AG09309 (cell line): ENCODE measurements at regions not wholly inside any gene's neighbourhood (a gene's known extent, or its start where the extent isn't known, plus 50 kb on each side); places are given as distances from the start of the nearest gene placed in this dataset.

Experiments used
- DNase-seq: peaks from one replicate; pipeline ENCODE4 v3.0.0-alpha.2; 2010; ENCODE audit warnings: low read depth
- H3K4me3 ChIP-seq: 2 replicates; pipeline ENCODE4 v1.5.1; 2011; ENCODE audit warnings: mild to moderate bottlenecking, low read depth, low read length, moderate library complexity; ENCODE audit not compliant: control insufficient read depth
- TF ChIP-seq, protein P1 (sequence below): IDR thresholded peaks from 2 replicates; pipeline ENCODE4 v1.5.1; 2011; ENCODE audit warnings: mild to moderate bottlenecking, low read depth, low read length, inconsistent platforms; ENCODE audit not compliant: insufficient read depth, control insufficient read depth; ENCODE audit errors: missing control alignments

DNA sequence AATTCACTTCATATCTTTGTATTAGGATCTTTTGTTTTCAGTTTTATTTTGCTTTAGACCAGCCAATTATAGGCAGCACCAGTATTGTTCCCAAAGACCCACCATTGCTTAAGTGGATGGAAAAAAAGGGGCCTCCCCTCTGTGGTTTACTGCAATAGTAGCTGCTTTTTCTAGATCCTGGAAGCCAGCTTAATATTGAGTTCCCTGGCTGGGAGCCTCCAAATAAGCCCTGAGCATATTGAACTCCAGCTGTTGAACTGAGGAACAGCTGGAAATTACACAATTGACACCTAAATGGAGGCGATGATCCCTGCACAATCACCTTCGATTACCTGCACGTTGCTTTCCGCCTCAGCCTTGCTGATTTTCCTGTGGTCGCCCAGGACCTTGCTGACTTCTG is 576.0 kb downstream of the SOX6 start:
- no peak overlapping the region for H3K4me3 ChIP-seq
- DNase-seq = no peak
- TF ChIP-seq, protein P1, sequence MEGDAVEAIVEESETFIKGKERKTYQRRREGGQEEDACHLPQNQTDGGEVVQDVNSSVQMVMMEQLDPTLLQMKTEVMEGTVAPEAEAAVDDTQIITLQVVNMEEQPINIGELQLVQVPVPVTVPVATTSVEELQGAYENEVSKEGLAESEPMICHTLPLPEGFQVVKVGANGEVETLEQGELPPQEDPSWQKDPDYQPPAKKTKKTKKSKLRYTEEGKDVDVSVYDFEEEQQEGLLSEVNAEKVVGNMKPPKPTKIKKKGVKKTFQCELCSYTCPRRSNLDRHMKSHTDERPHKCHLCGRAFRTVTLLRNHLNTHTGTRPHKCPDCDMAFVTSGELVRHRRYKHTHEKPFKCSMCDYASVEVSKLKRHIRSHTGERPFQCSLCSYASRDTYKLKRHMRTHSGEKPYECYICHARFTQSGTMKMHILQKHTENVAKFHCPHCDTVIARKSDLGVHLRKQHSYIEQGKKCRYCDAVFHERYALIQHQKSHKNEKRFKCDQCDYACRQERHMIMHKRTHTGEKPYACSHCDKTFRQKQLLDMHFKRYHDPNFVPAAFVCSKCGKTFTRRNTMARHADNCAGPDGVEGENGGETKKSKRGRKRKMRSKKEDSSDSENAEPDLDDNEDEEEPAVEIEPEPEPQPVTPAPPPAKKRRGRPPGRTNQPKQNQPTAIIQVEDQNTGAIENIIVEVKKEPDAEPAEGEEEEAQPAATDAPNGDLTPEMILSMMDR = no peak

DNA sequence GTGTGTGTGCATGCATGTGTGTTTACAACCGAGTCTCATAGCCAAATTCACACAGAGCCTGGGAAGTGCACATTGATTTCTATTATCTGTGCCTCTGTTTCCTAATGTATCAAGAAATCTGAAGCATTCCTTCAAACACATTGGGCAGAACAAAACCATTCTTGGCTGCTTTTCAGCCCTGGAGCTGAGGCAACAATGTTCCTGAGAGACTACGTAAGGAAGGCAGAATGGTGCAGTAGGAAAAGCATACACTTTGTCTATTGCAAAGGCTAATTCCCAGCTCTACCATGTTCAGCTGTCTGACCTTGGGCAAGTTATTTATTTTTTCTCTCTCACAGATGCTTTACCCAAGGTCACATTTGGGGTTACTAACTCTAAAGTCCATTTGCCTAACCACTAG is 575.5 kb downstream of the SOX6 start:
- DNase-seq = no peak
- H3K4me3 ChIP-seq = no peak overlapping the region
- TF ChIP-seq, protein P1 = no peak

DNA sequence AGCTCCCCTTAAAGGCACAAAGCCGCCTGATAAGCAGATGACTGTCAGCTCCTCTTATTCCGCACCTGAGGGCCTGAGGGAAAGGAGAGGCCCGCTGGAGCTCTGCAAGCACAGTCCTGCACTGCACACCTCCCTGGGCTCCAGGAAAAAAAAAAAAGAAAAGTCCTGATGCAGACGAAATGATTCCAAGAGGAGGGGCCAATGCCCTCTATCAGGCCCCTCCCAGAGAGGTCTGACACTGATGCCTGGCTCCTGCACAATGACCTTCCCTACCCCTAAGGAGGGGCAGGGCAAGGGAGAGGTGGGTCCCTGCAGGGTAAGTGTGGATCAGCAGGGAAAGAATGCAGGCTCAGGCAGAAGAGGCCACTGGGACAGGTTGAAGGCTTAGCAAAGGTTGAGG is 572.7 kb downstream of the SOX6 start:
- DNase-seq = no peak
- H3K4me3 ChIP-seq = no peak overlapping the region
- TF ChIP-seq, protein P1 = no peak

DNA sequence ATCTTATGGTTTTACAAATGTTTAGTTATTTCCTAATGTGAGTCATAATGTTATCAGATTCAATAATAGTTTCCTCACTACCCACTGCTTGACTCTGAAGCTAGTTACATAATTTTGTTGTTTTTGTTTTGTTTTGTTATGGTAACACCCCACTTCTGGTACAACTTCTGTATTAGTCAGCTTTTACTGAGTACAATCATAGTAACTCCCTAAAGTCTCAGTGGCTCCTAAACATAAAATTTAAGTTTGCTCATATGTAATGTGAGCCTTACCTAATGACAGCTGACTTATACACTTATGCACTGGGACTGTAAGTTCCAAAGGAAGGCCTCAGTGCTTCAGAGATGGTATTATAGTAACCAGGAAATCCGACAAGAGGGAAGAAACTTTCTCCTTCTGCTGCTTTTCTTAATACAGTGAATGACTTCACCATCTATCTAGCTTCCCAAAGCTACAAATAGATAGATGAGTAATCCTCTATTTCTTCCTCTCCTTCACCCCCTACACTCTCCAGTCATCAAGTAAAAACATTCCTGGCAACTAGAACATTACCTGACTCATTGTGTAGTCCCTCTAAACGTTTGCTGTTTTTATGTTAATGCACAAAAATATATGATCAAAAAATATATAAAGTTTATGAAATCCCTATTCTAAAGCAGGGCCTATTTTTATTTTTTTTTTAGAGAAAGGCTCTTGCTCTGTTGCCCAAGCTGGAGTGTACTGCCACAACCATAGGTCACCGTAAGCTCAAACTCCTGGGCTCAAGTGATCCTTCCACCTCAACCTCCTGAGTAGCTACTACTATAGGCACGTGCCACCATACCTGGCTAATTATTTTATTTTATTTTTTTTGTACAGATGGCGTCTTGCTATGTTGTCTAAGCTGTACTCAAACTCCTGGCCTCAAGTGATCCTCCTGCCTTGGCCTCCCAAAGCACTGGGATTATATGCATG is 563.0 kb downstream of the SOX6 start:
- no peak overlapping the region for H3K4me3 ChIP-seq
- TF ChIP-seq, protein P1 = no peak
- DNase-seq = no peak

DNA sequence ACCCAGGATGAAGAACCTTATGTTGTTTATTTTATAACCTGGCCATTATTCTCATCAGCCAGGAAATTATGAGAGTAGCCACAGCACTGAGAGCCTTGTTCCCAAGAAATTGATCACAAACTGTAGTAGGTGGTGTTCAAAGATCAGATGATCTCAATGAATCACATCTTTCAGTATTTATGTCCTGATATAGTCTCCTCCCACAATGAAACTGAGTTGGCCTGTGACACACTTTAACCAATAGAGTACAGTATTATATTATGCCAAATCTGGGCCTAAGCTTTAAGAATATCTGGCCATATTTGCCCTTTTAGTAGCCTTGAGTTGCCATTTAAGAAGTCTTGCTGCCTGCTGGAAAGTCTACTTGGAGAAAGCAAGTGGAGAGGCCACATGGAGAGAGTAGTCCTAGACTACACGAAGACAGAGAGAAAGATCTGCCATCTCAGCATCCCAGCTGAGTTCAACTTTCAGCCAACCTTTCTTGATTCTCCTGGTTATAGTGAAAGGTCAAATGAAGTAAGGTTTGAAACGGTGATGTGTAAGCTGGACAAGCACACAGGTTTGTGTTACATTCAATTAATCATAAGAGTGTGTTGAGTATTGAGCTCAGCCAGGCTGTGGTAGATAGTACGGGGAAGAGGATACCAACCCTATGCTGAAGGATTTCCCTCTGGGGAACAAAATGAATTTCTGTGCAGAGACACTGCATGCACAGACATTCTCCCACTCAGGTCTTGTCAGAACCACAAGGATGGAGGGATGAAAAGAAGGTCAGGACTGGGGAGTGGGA is 561.8 kb downstream of the SOX6 start:
- TF ChIP-seq, protein P1 = no peak
- DNase-seq = no peak
- H3K4me3 ChIP-seq = no peak overlapping the region

DNA sequence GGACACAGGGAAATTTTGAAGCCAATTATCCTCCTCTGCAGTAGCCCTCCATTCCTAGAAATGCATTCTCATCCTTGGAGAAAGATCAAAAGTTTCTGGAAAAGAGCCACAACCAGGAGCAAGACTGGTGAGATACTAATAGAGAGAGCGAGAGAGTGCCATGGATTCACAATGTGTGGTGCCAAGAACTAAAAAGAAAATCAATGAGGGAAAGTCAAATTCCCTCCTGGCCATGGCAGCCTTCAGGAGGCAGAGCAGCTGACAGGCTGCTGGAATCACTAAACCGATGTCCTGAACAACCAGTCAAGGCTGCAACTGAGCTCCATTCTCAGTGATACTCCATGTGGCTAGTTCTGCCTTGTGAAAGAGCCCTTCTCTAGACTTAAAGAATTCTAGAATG is 561.0 kb downstream of the SOX6 start:
- DNase-seq = no peak
- no peak overlapping the region for H3K4me3 ChIP-seq
- TF ChIP-seq, protein P1 = no peak
